SKM-1 (cell line): ENCODE measurements at regions not wholly inside any gene's neighbourhood (a gene's known extent, or its start where the extent isn't known, plus 50 kb on each side); places are given as distances from the start of the nearest gene placed in this dataset.
A peak's percentile ranks its signal among the peaks of the same experiment; 100 is the strongest.
"Not testable (repeated sequence)": the region's sequence is repeated elsewhere in the genome, so short reads cannot be mapped to it uniquely, and the experiment has no call there.

Experiments used
- DNase-seq: peaks from one replicate; lab custom pipeline; 2025; ENCODE audit not compliant: unreplicated experiment; lab: John Stamatoyannopoulos, UW

- DNase-seq, result no peak
Observed at GRCh38 chr3:134704133-134704532, 53.3 kb upstream of the KY start.

GRCh38 chr3:134704556-134704955 is 53.7 kb upstream of the KY start:
- no peak for DNase-seq

GRCh38 chr3:134707908-134708597 is 57.2 kb upstream of the KY start:
- DNase-seq, result no peak

GRCh38 chr3:134708671-134709070 is 57.8 kb upstream of the KY start:
- no peak for DNase-seq

DNA sequence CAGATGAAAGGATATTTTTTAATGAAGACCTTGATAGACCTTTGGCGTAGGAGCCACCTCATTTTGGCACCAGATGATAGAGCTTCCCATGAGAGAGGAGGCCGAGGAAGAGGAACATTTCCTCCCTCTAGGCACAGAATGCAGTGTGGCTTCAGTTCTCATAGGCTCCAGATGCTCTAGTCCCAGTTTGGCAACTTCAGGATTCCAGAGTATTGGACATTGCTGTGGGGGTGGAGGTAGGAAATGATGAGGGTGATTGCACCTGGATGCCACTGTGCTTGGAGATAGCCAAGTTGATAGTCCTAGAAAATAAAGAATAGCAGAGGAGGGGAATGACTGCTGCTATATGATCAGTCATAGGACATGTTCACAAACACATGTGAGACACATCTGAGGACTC is 58.3 kb upstream of the KY start:
- DNase-seq, result no peak

- no peak for DNase-seq
Observed at GRCh38 chr3:134709561-134710312, 58.9 kb upstream of the KY start.

GRCh38 chr3:134710313-134710680 is 59.5 kb upstream of the KY start:
- DNase-seq, result no peak

DNA sequence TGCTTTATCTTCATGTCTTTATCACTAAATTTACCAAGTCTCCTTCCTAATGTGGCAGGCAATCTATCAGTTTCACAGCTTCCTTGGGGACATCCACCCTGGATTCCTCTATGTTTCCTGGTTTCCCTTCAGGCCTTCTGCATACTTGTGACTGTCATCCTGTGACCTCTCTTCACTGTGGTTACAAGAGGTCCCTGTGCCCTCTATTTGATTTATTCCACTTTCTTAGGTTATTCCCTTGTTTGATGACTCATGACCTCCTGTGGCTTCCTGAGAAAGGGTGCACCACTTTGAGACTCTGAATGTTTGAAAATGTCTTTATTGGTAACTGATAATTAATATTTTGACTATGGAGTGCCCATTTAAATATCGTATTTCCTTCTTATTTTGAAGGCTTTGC is 60.5 kb upstream of the KY start:
- DNase-seq, result no peak

DNA sequence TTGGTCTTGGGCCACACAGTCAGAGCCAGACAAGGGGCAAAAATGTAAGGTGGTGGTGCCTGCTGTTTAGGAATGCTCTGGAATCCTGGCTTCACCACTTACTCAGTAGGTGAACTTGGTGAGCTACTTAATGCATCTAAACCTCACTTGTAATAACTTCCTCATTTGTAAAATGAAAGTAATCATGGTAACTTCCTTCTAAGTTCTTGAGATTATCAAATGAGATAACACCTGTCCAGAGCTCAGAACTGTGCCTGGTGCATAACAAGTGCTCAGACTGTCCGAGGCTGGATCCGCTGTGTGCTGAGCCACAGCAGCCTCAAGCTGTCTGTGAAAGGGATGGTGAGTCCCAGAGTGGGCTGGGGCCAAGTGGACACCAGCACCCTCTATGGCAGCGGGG is 62.8 kb upstream of the KY start:
- DNase-seq, result no peak

DNA sequence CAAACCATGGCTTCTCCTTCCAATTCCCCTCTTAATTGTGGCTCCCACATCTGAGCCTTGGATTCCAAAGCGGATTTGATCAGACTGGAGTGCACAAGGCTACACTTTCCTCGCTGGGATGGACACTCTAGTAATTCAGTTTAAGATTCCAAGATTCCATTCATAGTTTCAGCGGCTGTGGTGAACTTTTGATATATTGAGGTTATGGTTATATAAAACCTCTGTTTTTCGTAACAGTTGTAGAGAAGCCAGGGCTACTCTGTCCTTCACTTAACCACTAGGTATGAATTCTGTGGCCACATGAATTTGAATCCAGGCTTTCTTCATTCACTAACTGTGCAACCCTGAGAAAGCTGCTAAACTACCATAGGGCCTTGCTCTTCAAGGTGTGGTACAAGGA is 67.9 kb upstream of the KY start:
- DNase-seq, result no peak

GRCh38 chr3:134721214-134721613 is 70.4 kb upstream of the KY start:
- DNase-seq, result peak; percentile 79

GRCh38 chr3:134722969-134723368 is 72.1 kb upstream of the EPHB1 start:
- no peak for DNase-seq

DNA sequence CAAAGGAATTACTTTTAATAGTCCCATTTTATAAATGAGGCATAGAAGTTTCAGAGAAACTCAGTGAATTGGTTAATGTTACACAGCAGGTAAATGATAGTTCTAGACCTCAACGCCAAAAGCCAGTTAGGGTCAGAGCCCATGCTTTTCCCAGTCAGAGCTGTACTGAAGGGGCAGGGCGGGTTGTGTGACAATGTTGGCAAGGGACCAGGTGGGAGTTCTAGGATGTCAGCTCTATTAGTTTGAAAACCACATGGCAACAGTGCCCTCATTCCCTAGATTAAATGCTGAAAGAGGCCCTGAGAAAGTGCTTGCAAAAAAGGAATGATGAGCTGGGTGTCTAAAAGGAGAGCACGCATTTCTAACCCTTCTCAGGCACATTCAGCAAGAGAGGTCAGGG is 65.4 kb upstream of the EPHB1 start:
- no peak for DNase-seq

DNA sequence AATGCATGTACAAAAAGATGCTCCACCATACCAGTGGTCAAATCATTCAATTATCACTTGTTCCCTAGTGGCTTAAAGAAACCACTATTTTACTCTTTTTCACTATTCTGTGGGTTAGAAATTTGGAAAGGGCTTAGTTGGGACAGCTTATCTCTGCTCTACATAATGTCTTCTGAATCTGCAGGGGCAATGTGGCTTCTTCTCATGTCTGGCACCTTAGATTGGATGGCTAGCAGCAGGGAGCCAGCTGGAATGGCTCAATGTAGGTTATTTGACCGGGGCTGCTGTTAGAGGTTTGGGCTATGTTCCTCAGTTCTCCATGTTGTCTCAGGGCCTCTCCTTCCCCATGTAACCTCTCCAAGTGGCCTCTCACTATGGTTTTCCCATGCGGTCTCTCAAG is 57.5 kb upstream of the EPHB1 start:
- DNase-seq, result no peak

DNA sequence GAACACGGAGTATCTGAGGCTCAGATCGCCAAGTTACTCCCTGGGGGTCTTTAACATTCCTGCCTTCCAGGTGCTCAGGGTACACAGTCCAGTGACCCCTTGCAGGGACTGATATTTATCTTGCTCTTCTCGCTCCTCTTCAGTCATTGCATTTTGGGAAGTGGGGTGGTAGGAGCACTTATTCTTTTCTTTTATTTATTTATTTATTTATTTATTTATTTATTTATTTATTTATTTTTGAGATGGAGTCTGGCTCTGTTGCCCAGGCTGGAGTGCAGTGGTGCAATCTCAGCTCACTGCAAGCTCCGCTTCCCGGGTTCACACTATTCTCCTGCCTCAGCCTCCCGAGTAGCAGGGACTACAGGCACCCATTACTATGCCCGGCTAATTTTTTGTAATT is 55.0 kb upstream of the EPHB1 start:
- DNase-seq, result not testable (repeated sequence)

DNA sequence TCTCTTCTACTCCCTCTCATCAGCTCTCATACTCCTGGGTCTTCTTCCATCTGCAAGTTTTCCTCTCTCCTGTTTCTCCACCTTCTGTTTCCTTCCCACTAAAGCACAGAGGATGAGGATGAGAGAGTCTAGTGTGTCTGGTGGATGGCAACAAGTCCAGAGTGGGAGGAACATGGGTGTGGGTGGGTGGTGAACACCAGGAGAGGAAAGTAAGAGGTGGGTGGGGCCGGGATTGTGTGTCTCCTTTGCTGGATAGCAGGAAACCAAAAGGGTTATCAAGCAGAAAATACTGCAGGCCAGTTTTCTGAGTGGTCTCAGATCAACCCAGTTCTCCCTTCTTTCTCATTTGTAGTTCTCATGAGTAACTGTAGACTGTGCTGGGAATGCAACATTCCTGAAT is 52.9 kb upstream of the EPHB1 start:
- DNase-seq, result no peak

- DNase-seq, result no peak
Observed at GRCh38 chr3:134743006-134743405, 52.1 kb upstream of the EPHB1 start.
